Gastrocnemius medialis (tissue), 4 donors: ENCODE measurements at regions not wholly inside any gene's neighbourhood (a gene's known extent, or its start where the extent isn't known, plus 50 kb on each side); places are given as distances from the start of the nearest gene placed in this dataset.

Experiments used
- POLR2A ChIP-seq, 2 donors: fragments of 450-650 bp; IDR thresholded peaks; one replicate each; pipeline ENCODE4 v1.6.1; 2017; ENCODE audit warnings: antibody characterized with exemption in 2 of 2, mild to moderate bottlenecking in 2 of 2, moderate library complexity in 2 of 2
- TF ChIP-seq, protein P1 (sequence below), 5 experiments: fragments of 450-650 bp in 3 of 5; fragments of 200-600 bp in 2 of 5; sonication (generic) in 2 of 5; IDR thresholded peaks in 4 of 5; conservative IDR thresholded peaks in 1 of 5; 1 replicate in 4 of 5; 2 replicates in 1 of 5; pipeline ENCODE4 v1.5.1; 2016 to 2019; ENCODE audit warnings: antibody characterized with exemption in 5 of 5, mild to moderate bottlenecking in 3 of 5, moderate library complexity in 3 of 5

GRCh38 chr6:148222376-148222775 is 120.3 kb upstream of the SASH1 start:
- TF ChIP-seq, protein P1, sequence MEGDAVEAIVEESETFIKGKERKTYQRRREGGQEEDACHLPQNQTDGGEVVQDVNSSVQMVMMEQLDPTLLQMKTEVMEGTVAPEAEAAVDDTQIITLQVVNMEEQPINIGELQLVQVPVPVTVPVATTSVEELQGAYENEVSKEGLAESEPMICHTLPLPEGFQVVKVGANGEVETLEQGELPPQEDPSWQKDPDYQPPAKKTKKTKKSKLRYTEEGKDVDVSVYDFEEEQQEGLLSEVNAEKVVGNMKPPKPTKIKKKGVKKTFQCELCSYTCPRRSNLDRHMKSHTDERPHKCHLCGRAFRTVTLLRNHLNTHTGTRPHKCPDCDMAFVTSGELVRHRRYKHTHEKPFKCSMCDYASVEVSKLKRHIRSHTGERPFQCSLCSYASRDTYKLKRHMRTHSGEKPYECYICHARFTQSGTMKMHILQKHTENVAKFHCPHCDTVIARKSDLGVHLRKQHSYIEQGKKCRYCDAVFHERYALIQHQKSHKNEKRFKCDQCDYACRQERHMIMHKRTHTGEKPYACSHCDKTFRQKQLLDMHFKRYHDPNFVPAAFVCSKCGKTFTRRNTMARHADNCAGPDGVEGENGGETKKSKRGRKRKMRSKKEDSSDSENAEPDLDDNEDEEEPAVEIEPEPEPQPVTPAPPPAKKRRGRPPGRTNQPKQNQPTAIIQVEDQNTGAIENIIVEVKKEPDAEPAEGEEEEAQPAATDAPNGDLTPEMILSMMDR (IDR thresholded peaks at IDR 0.05 in 4 of 5, conservative IDR thresholded peaks at IDR 0.05 in 1 of 5), result no peak
- TF ChIP-seq POLR2A (IDR thresholded peaks at IDR 0.05), result no peak
